ENCODE measurements at regions not wholly inside any gene's neighbourhood (a gene's known extent, or its start where the extent isn't known, plus 50 kb on each side); places are given as distances from the start of the nearest gene placed in this dataset.

- H3K4me3 ChIP-seq (ENCODE audit: low read depth, low read length): no peak overlapping the region
- DNase-seq (ENCODE audit: low read depth, low spot score): no peak
- in situ Hi-C loops (cut with HindIII; ENCODE audit: low sequenced_read_pairs): no loop called here
- TF ChIP-seq CTCF (IDR thresholded peaks at IDR 0.05; ENCODE audit: low read depth, low read length): no peak
Measured at GRCh38 chr14:101109981-101110728, 206.6 kb upstream of the RTL1 start.

- DNase-seq (ENCODE audit: low read depth, low spot score): no peak
- in situ Hi-C loops (cut with HindIII; ENCODE audit: low sequenced_read_pairs): no loop called here
- no peak for TF ChIP-seq CTCF (IDR thresholded peaks at IDR 0.05; ENCODE audit: low read depth, low read length)
- no peak overlapping the region for H3K4me3 ChIP-seq (ENCODE audit: low read depth, low read length)
Measured at GRCh38 chr14:101110729-101111619, 207.5 kb upstream of the RTL1 start.

- H3K4me3 ChIP-seq (ENCODE audit: low read depth, low read length): no peak overlapping the region
- in situ Hi-C loops (cut with HindIII; ENCODE audit: low sequenced_read_pairs): no loop called here
- no peak for TF ChIP-seq CTCF (IDR thresholded peaks at IDR 0.05; ENCODE audit: low read depth, low read length)
- DNase-seq (ENCODE audit: low read depth, low spot score): no peak
Measured at GRCh38 chr14:101111620-101112290, 208.2 kb upstream of the RTL1 start.

GRCh38 chr14:101112351-101113107 is 209.0 kb upstream of the RTL1 start:
- no peak overlapping the region for H3K4me3 ChIP-seq (ENCODE audit: low read depth, low read length)
- no peak for DNase-seq (ENCODE audit: low read depth, low spot score)
- TF ChIP-seq CTCF (IDR thresholded peaks at IDR 0.05; ENCODE audit: low read depth, low read length): no peak
- in situ Hi-C loops (cut with HindIII; ENCODE audit: low sequenced_read_pairs): no loop called here

GRCh38 chr14:101113108-101113612 is 209.6 kb upstream of the RTL1 start:
- DNase-seq (ENCODE audit: low read depth, low spot score): no peak
- in situ Hi-C loops (cut with HindIII; ENCODE audit: low sequenced_read_pairs): no loop called here
- TF ChIP-seq CTCF (IDR thresholded peaks at IDR 0.05; ENCODE audit: low read depth, low read length): no peak
- H3K4me3 ChIP-seq (ENCODE audit: low read depth, low read length): no peak overlapping the region

Measured in astrocyte of the spinal cord (primary cell).